GM12873 (cell line): ENCODE measurements at regions not wholly inside any gene's neighbourhood (a gene's known extent, or its start where the extent isn't known, plus 50 kb on each side); places are given as distances from the start of the nearest gene placed in this dataset.

Source experiments
- TF ChIP-seq, protein P1 (sequence below): IDR thresholded peaks from 2 replicates; pipeline ENCODE4 v1.5.1; 2012; ENCODE audit warnings: low read depth, mild to moderate bottlenecking, moderate library complexity, low read length, control low read depth; ENCODE audit not compliant: insufficient read depth; ENCODE audit errors: missing control alignments

DNA sequence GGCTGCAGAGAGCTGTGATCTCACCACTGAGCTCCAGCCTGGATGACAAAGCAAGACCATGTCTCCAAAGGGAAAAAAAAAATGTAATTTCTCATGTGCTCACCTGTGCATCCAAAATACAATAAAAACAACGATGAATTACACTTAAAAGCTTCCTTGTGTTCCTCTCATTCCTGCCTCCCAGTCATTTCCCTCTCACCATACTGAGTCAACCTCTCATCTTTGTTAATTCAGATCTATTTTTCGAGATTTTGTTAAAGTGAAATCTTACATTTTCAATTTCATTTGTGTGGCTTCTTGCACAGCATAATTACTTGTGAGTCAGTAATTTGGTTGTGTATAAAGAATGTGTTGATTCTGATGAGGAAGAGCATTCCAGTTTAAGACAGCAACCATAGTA lies 1203.2 kb downstream of the TMEM121 start:
- TF ChIP-seq, protein P1, sequence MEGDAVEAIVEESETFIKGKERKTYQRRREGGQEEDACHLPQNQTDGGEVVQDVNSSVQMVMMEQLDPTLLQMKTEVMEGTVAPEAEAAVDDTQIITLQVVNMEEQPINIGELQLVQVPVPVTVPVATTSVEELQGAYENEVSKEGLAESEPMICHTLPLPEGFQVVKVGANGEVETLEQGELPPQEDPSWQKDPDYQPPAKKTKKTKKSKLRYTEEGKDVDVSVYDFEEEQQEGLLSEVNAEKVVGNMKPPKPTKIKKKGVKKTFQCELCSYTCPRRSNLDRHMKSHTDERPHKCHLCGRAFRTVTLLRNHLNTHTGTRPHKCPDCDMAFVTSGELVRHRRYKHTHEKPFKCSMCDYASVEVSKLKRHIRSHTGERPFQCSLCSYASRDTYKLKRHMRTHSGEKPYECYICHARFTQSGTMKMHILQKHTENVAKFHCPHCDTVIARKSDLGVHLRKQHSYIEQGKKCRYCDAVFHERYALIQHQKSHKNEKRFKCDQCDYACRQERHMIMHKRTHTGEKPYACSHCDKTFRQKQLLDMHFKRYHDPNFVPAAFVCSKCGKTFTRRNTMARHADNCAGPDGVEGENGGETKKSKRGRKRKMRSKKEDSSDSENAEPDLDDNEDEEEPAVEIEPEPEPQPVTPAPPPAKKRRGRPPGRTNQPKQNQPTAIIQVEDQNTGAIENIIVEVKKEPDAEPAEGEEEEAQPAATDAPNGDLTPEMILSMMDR = no peak

DNA sequence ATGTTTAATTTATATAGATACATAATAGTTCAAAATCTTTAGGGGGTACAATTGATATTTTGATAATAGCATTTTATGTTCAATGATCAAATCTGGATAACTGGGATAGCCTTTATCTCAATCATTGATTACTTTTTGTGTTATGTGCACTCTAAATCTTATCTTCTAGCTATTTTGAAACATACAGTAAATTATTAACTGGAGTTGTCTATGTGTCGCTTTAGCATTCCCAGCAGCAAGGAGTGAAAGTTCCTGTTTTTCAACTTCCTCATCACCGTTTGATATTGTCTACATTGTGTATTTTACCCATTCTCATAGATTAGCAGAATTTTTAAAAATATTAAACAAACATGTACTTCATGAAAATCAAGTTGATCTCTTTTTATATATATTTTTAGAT lies 1207.4 kb downstream of the TMEM121 start:
- TF ChIP-seq, protein P1 = no peak

DNA sequence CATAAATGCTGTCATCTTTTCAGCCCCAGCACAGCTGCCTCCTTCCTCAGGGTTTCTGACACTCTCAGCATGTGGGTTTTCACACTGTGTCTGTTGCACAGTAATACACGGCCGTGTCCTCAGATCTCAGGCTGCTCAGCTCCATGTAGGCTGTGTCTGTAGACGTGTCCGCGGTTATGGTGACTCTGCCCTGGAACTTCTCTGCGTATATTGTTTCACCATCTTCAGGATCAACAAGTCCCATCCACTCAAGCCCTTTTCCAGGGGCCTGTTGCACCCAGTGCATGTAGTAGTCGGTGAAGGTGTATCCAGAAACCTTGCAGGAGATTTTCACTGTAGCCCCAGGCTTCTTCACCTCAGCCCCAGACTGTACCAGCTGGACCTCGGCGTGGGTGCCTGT lies 1210.6 kb downstream of the TMEM121 start:
- TF ChIP-seq, protein P1 = no peak

DNA sequence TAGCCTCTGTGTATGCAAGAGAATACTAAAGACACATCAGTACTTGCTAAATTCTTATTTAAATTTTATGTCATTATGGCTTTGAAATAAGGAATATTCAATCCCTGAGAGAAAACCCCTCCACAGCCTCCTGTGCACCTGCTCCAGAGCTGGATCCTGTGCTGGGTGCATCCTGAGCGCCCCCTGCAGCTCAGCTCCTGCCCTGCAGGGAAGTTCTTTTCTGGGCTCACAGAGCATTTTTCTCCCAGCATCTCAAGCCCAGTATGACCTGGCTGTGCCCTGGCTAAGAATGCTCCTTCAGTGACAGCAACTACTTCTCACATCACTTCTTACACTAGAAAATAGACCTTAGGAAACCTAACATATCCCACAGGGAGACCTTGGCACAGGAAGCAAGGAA lies 1211.7 kb downstream of the TMEM121 start:
- TF ChIP-seq, protein P1 = no peak

DNA sequence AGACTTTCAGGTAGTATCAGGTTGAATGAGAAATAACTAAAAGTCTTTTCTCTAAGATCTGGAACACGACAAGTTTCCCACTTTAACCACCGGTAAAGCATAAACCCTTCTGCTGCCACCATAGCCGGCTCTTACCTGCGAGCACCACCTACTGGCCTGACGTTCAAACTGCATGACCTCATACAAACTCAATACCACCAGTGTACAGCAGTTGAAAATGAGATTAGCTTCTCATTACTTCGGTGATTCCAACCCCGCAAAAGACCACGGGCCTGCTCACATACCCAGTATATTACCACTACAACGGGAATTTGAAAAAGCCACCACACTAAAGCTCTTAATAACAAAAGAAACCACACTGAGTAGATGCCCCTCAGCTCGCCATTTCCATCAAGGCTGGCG lies 1238.6 kb downstream of the TMEM121 start:
- TF ChIP-seq, protein P1 = peak; percentile 58

DNA sequence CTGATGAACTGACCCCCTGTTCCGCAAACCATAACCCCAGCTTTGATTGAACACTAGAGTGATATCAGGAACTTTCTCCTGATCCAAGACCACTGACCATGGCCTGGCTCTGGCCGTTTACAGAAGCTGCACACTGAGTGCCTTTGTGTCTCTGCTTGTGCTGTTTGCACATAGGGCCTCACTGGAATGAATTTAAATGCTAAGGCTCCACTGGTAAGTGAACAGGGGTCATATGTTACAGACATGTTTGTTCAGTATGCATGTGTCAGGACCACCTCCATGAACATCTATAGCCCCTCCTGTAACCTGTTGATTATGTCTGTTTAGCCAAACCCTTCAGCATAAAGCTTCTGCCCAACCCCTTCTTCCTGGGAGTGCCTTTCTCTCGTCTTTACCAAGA lies 1239.8 kb downstream of the TMEM121 start:
- TF ChIP-seq, protein P1 = no peak

DNA sequence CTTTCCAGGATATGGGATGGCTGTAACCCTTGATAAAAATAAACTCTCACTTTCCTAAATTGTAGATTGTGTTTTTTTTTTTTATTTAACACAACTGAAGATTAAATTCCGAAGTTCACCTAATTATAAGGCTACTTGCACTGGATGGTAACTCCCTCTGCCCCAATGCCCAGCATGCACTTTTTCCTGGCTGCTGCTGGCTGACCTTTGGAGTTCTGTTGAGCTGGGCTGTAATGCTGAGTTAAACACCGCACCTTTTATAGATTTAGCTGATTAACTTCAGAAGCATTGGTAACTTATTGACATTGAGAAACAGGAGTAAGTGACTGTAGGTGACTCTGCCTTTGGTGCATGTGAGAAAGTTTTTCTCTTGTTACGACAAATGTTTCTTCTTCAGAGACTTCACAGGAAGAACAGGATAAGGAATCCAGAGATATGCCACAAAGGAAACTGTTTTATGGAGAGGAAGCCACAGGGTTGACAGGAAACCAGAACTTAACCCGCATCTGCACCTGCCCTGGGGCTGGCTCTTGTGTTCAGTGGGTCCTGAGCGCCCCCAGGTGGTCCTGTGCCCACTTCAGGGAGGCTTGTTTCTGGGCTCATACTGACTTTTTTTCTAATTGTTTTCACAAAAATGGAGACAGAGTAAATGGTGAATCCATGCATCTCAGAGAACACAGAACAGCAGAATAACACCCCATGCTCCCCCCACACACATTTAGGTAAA lies 1240.3 kb downstream of the TMEM121 start:
- TF ChIP-seq, protein P1 = peak; percentile 60
